A673 (cell line): ENCODE measurements at regions not wholly inside any gene's neighbourhood (a gene's known extent, or its start where the extent isn't known, plus 50 kb on each side); places are given as distances from the start of the nearest gene placed in this dataset.

Source experiments
- BruUV-seq: library from RNA; stranded (reverse); fragments of 400-500 nt; replicated peaks from 2 replicates; lab custom pipeline; 2021; lab: Mats Ljungman, UMichigan
- CTCF ChIA-PET: fragments of 300-600 bp; sonication (Branson Sonifier 250); formaldehyde crosslinking; loops from one replicate; lab custom pipeline; 2022; ENCODE audit warnings: antibody characterized with exemption; lab: Charles Lee
- POLR2A ChIA-PET: fragments of 300-600 bp; sonication (Branson Sonifier 250); formaldehyde crosslinking; loops from one replicate; lab custom pipeline; 2022; ENCODE audit warnings: antibody characterized with exemption; ENCODE audit not compliant: low non-redundant PET; lab: Charles Lee
- DNase-seq: peaks from one replicate; pipeline ENCODE4 v3.0.0-alpha.2; 2015; ENCODE audit warnings: low spot score
- H3K27ac ChIP-seq: fragments of 200-600 bp; sonication (generic); 2 replicates; pipeline ENCODE4 v1.5.1; 2016; ENCODE audit warnings: mixed run types, low read depth, mild to moderate bottlenecking, mixed read lengths, antibody characterized with exemption, low read length; ENCODE audit not compliant: poor library complexity, severe bottlenecking
- H3K27me3 ChIP-seq: fragments of 200-600 bp; sonication (generic); replicated peaks from 2 replicates; pipeline ENCODE4 v1.6.1; 2017; ENCODE audit warnings: mixed run types, low read depth, mild to moderate bottlenecking, mixed read lengths, antibody characterized with exemption, low read length; ENCODE audit not compliant: insufficient read depth, poor library complexity
- H3K36me3 ChIP-seq: fragments of 200-600 bp; sonication (generic); 2 replicates; pipeline ENCODE4 v1.6.1; 2016; ENCODE audit warnings: mixed run types, mild to moderate bottlenecking, mixed read lengths, antibody characterized with exemption, low read length; ENCODE audit not compliant: insufficient read depth, poor library complexity, severe bottlenecking
- H3K4me1 ChIP-seq: fragments of 200-600 bp; sonication (generic); 2 replicates; pipeline ENCODE4 v1.6.1; 2017; ENCODE audit warnings: mixed run types, mild to moderate bottlenecking, mixed read lengths, antibody characterized with exemption, low read length; ENCODE audit not compliant: insufficient read depth, poor library complexity, severe bottlenecking
- H3K4me3 ChIP-seq: fragments of 200-600 bp; sonication (generic); 2 replicates; pipeline ENCODE4 v1.5.1; 2016; ENCODE audit warnings: low read depth, mixed run types, mild to moderate bottlenecking, mixed read lengths, low read length; ENCODE audit not compliant: poor library complexity, severe bottlenecking
- H3K9me3 ChIP-seq: fragments of 200-600 bp; sonication (generic); 2 replicates; pipeline ENCODE4 v1.6.1; 2016; ENCODE audit warnings: mixed run types, low read depth, mild to moderate bottlenecking, mixed read lengths, antibody characterized with exemption, low read length; ENCODE audit not compliant: poor library complexity, severe bottlenecking
- CTCF ChIP-seq: fragments of 300-800, 200-600 bp; sonication (generic); conservative IDR thresholded peaks from 2 replicates; pipeline ENCODE4 v1.5.1; 2017; ENCODE audit warnings: low read depth, mild to moderate bottlenecking, antibody characterized with exemption, low read length, moderate library complexity, mixed read lengths
- EZH2 ChIP-seq: fragments of 200-600 bp; sonication (generic); IDR thresholded peaks from 2 replicates; pipeline ENCODE4 v1.6.1; 2017; ENCODE audit warnings: borderline replicate concordance, low read depth, mild to moderate bottlenecking, mixed read lengths, antibody characterized with exemption, low read length; ENCODE audit not compliant: poor library complexity, severe bottlenecking
- intact Hi-C: fragments of 100-400 bp; cut with micrococcal nuclease; formaldehyde crosslinking; loops from one replicate; pipeline ENCODE4 v1.10.0; 2022; ENCODE audit not compliant: unreplicated experiment

DNA sequence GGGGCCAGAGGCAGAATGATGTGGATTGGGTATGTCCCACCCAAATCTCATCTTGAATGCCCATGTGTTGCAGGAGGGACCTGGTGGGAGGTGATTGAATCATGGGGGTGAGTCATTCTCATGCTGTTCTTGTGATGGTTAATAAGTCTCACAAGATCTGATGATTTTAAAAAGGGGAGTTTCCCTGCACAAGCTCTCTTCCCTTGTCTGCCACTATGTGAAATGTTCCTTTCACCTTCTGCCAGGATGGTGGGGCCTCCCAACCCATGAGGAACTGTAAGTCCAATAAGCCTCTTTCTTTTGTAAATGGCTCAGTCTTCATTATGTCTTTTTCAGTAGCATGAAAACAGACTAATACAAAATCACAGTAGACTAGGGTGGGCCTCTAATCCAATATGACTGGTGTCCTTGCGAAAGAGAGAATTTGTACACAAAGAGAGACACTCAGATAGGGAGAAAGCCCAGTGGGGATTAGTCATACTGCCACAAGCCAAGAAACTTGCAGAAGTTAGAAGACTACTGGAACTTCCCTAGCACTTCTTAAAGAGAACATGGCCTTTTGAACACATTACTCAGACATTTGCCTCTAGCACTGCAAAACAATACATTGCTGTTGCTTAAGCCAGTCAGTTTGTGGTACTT lies 68.4 kb downstream of the ANXA1 start:
- H3K27ac ChIP-seq = no peak overlapping the region
- no peaks in the 10 kb centered on the region for H3K4me1 ChIP-seq
- H3K27me3 ChIP-seq = no peaks in the 10 kb centered on the region
- no peaks in the 10 kb centered on the region for H3K36me3 ChIP-seq
- H3K9me3 ChIP-seq = no peaks in the 10 kb centered on the region
- no peak overlapping the region for H3K4me3 ChIP-seq
- DNase-seq = peak; percentile 55
- CTCF ChIA-PET = no interaction called here
- BruUV-seq = no TSS peak
- intact Hi-C loops = no loop called here
- TF ChIP-seq CTCF = no peak
- POLR2A ChIA-PET = no interaction called here

DNA sequence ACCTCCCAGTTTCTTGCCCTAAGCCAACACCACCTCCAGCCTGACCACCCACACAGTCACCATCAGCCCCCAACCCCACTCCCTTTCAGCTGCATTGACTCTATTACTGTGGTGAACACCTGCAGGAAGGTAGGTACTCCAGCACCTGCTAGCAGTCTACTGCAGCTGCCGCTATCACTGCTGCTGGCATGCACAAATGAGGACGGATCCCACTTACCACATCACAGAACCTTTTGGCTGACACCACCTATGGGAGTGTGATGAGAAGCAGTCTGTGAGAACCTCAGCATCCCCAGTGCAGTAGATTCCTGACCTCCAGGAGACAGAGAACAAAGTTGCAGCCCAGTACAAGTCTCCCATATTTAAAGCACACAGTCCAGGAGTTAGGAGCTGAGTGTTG lies 71.9 kb downstream of the ANXA1 start:
- Histone ChIP-seq H3K36me3 (no peaks in the 10 kb centered on the region), H3K4me3 (no peak overlapping the region), H3K27ac (no peak overlapping the region), H3K4me1 (no peaks in the 10 kb centered on the region), H3K27me3 (no peaks in the 10 kb centered on the region), H3K9me3 (no peaks in the 10 kb centered on the region)
- TF ChIP-seq EZH2 (no peak), CTCF (no peak)
- no peak for DNase-seq
- no TSS peak for BruUV-seq
- POLR2A ChIA-PET = no interaction called here
- intact Hi-C loops = no loop called here
- CTCF ChIA-PET = no interaction called here

- H3K4me3 ChIP-seq = no peak overlapping the region
- no peaks in the 10 kb centered on the region for H3K4me1 ChIP-seq
- no peak overlapping the region for H3K27ac ChIP-seq
- BruUV-seq = no TSS peak
- intact Hi-C loops = no loop called here
- POLR2A ChIA-PET = no interaction called here
- H3K36me3 ChIP-seq = no peaks in the 10 kb centered on the region
- peaks cover 44% of the 10 kb centered on the region for H3K27me3 ChIP-seq
- no peak for TF ChIP-seq CTCF
- TF ChIP-seq EZH2 = no peak
- DNase-seq = no peak
- CTCF ChIA-PET = no interaction called here
- H3K9me3 ChIP-seq = no peaks in the 10 kb centered on the region
These were observed 77.9 kb downstream of the ANXA1 start for GRCh38 chr9:73229543-73229942.
